ENCODE measurements at regions not wholly inside any gene's neighbourhood (a gene's known extent, or its start where the extent isn't known, plus 50 kb on each side); places are given as distances from the start of the nearest gene placed in this dataset.

DNA sequence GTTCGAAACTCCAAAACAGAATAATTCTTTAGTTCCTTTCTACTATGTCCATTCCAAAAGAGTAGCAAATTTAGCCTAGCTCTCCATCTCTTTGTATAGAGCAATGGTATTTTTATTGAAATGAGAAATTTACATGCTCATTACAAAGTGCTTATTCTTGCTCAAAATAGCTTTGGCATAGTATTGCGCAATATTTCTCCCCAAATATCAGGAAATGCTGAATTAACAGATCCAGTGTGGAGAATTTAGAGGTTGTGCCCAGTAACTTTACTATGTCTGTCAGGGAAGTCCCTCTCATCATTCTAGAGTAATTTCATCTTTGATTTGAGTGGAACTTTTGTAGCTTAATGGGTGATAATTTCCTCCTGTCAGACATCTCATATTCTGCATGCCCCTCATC lies 425.9 kb upstream of the PIK3C3 start:
- Histone ChIP-seq H2AFZ (ENCODE audit: low read depth, low read length, severe bottlenecking) (no peak overlapping the region), H3K4me3 (ENCODE audit: insufficient read depth, low read length, poor library complexity, severe bottlenecking) (no peak overlapping the region), H3K27me3 (ENCODE audit: low read length) (no peaks in the 10 kb centered on the region), H3K4me2 (ENCODE audit: low read depth, low read length, poor library complexity, severe bottlenecking) (no peak overlapping the region), H3F3A (ENCODE audit: insufficient read depth) (no peaks in the 10 kb centered on the region), H3K36me3 (ENCODE audit: low read length) (no peaks in the 10 kb centered on the region), H4K20me1 (ENCODE audit: low read depth, low read length) (no peaks in the 10 kb centered on the region), H3K9ac (ENCODE audit: low read length) (no peak overlapping the region), H3K27ac (ENCODE audit: low read depth, low read length) (no peak overlapping the region), H3K9me3 (ENCODE audit: insufficient read depth, low read length) (no peaks in the 10 kb centered on the region), H3K9me2 (replicated peaks; ENCODE audit: insufficient read depth, low read length) (no peaks in the 10 kb centered on the region), H3K79me2 (ENCODE audit: insufficient read depth, low read length) (no peaks in the 10 kb centered on the region)
- TF ChIP-seq, protein P1, sequence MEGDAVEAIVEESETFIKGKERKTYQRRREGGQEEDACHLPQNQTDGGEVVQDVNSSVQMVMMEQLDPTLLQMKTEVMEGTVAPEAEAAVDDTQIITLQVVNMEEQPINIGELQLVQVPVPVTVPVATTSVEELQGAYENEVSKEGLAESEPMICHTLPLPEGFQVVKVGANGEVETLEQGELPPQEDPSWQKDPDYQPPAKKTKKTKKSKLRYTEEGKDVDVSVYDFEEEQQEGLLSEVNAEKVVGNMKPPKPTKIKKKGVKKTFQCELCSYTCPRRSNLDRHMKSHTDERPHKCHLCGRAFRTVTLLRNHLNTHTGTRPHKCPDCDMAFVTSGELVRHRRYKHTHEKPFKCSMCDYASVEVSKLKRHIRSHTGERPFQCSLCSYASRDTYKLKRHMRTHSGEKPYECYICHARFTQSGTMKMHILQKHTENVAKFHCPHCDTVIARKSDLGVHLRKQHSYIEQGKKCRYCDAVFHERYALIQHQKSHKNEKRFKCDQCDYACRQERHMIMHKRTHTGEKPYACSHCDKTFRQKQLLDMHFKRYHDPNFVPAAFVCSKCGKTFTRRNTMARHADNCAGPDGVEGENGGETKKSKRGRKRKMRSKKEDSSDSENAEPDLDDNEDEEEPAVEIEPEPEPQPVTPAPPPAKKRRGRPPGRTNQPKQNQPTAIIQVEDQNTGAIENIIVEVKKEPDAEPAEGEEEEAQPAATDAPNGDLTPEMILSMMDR (IDR thresholded peaks at IDR 0.05; ENCODE audit: insufficient read depth, low read length, poor library complexity, severe bottlenecking): no peak
- no peak for TF ChIP-seq EZH2phosphoT487 (conservative IDR thresholded peaks at IDR 0.05; ENCODE audit: low read length)

DNA sequence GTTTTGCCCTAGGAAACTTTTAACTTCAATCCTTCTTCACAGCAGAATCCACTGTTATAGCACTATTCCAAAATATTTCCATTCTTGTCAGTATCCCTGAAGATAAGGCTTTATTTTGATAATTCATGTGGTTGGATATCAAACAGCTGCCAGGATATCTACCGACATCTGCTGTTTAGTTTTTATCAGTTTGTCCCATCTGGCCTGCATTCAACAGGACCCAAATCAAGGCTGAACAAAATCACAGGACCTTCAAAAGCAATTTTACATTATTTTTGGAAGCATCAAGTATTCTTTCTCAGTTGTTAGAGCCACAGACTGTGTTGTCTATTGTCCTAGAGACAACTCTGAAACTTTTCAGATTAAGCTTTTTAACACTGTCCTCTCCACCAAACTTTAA lies 429.0 kb upstream of the PIK3C3 start:
- no peak overlapping the region for H3K27ac ChIP-seq (ENCODE audit: low read depth, low read length)
- H3K27me3 ChIP-seq (ENCODE audit: low read length): no peaks in the 10 kb centered on the region
- H3K4me3 ChIP-seq (ENCODE audit: insufficient read depth, low read length, poor library complexity, severe bottlenecking): no peak overlapping the region
- H3K9me3 ChIP-seq (ENCODE audit: insufficient read depth, low read length): no peaks in the 10 kb centered on the region
- no peaks in the 10 kb centered on the region for H4K20me1 ChIP-seq (ENCODE audit: low read depth, low read length)
- no peak overlapping the region for H3K4me2 ChIP-seq (ENCODE audit: low read depth, low read length, poor library complexity, severe bottlenecking)
- no peak overlapping the region for H3K9ac ChIP-seq (ENCODE audit: low read length)
- no peaks in the 10 kb centered on the region for H3K36me3 ChIP-seq (ENCODE audit: low read length)
- H3F3A ChIP-seq (ENCODE audit: insufficient read depth): no peaks in the 10 kb centered on the region
- no peak for TF ChIP-seq EZH2phosphoT487 (conservative IDR thresholded peaks at IDR 0.05; ENCODE audit: low read length)
- TF ChIP-seq, protein P1 (IDR thresholded peaks at IDR 0.05; ENCODE audit: insufficient read depth, low read length, poor library complexity, severe bottlenecking): no peak
- H2AFZ ChIP-seq (ENCODE audit: low read depth, low read length, severe bottlenecking): no peak overlapping the region
- no peaks in the 10 kb centered on the region for H3K79me2 ChIP-seq (ENCODE audit: insufficient read depth, low read length)
- no peaks in the 10 kb centered on the region for H3K9me2 ChIP-seq (replicated peaks; ENCODE audit: insufficient read depth, low read length)

DNA sequence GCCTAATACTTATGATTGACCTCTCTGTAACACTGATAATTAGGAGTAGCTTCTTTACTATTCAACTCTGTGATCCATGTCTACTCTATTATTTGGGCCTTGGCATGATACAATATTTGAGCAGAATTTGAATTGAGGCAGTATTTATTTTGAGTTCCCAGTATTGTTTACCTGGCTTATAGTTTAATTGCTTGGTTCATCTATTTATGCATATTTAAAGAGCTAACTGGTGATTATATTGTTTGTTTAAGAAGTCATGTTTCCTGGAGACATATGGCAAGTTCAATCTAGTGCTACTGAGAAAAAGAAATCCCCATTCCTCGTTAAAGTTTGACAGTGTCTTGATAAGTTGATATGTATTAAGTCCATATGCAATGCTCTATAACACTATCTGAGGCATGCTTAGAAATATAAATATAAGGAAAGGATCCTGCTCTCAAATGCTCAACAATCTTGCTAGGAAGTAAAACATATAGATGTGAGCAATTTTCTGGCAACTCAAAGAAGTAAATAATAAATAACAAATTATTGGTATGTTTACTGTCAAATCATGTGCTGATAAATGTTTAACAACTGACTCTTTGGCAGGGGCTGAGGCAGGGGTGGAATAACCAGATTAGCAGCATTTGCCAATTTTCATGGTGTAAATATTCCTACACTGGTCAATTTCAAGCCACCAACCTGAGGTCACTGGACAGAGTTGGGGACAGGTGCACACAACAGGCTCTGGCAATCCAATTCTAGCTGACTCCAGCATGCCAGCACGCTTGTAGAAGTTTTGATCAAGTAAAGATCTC lies 430.2 kb upstream of the PIK3C3 start:
- no peak overlapping the region for H2AFZ ChIP-seq (ENCODE audit: low read depth, low read length, severe bottlenecking)
- no peaks in the 10 kb centered on the region for H3K27me3 ChIP-seq (ENCODE audit: low read length)
- no peak overlapping the region for H3K4me2 ChIP-seq (ENCODE audit: low read depth, low read length, poor library complexity, severe bottlenecking)
- no peaks in the 10 kb centered on the region for H3K36me3 ChIP-seq (ENCODE audit: low read length)
- no peak overlapping the region for H3K27ac ChIP-seq (ENCODE audit: low read depth, low read length)
- H4K20me1 ChIP-seq (ENCODE audit: low read depth, low read length): no peaks in the 10 kb centered on the region
- no peaks in the 10 kb centered on the region for H3K9me2 ChIP-seq (replicated peaks; ENCODE audit: insufficient read depth, low read length)
- H3K79me2 ChIP-seq (ENCODE audit: insufficient read depth, low read length): no peaks in the 10 kb centered on the region
- H3K9ac ChIP-seq (ENCODE audit: low read length): no peak overlapping the region
- H3K9me3 ChIP-seq (ENCODE audit: insufficient read depth, low read length): no peaks in the 10 kb centered on the region
- H3F3A ChIP-seq (ENCODE audit: insufficient read depth): no peaks in the 10 kb centered on the region
- H3K4me3 ChIP-seq (ENCODE audit: insufficient read depth, low read length, poor library complexity, severe bottlenecking): no peak overlapping the region
- TF ChIP-seq EZH2phosphoT487 (conservative IDR thresholded peaks at IDR 0.05; ENCODE audit: low read length): no peak
- TF ChIP-seq, protein P1 (IDR thresholded peaks at IDR 0.05; ENCODE audit: insufficient read depth, low read length, poor library complexity, severe bottlenecking): no peak

Measured in SU-DHL-6 (cell line).